ENCODE measurements at regions not wholly inside any gene's neighbourhood (a gene's known extent, or its start where the extent isn't known, plus 50 kb on each side); places are given as distances from the start of the nearest gene placed in this dataset.

- H4K20me1 ChIP-seq (ENCODE audit: low read length), result no peaks in the 10 kb centered on the region
- POLR2A ChIA-PET (ENCODE audit: unreplicated experiment), result no interaction called here
- BruUV-seq (replicated peaks), result no TSS peak
- H3F3A ChIP-seq (ENCODE audit: low read length, unreplicated experiment), result no peaks in the 10 kb centered on the region
- no peak overlapping the region for H3K4me3 ChIP-seq (ENCODE audit: low read length)
- no peak overlapping the region for H3K27ac ChIP-seq (ENCODE audit: low read length)
- DNase-seq (no peak), ATAC-seq (no peak)
- TF ChIP-seq, protein P1, sequence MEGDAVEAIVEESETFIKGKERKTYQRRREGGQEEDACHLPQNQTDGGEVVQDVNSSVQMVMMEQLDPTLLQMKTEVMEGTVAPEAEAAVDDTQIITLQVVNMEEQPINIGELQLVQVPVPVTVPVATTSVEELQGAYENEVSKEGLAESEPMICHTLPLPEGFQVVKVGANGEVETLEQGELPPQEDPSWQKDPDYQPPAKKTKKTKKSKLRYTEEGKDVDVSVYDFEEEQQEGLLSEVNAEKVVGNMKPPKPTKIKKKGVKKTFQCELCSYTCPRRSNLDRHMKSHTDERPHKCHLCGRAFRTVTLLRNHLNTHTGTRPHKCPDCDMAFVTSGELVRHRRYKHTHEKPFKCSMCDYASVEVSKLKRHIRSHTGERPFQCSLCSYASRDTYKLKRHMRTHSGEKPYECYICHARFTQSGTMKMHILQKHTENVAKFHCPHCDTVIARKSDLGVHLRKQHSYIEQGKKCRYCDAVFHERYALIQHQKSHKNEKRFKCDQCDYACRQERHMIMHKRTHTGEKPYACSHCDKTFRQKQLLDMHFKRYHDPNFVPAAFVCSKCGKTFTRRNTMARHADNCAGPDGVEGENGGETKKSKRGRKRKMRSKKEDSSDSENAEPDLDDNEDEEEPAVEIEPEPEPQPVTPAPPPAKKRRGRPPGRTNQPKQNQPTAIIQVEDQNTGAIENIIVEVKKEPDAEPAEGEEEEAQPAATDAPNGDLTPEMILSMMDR (conservative IDR thresholded peaks at IDR 0.05; ENCODE audit: low read depth, low read length), result no peak
- TF ChIP-seq EZH2 (IDR thresholded peaks at IDR 0.05; ENCODE audit: low read length, unreplicated experiment), result no peak
- TF ChIP-seq EZH2phosphoT487 (IDR thresholded peaks at IDR 0.05; ENCODE audit: borderline replicate concordance, low read length), result no peak
- H3K4me2 ChIP-seq (ENCODE audit: low read length), result no peak overlapping the region
- H3K79me2 ChIP-seq (ENCODE audit: low read length), result no peaks in the 10 kb centered on the region
- no peaks in the 10 kb centered on the region for H3K36me3 ChIP-seq (ENCODE audit: low read depth, low read length)
- H3K9me3 ChIP-seq (ENCODE audit: low read length), result no peaks in the 10 kb centered on the region
- no peak overlapping the region for H2AFZ ChIP-seq (ENCODE audit: low read length)
- no peaks in the 10 kb centered on the region for H3K9me2 ChIP-seq (replicated peaks; ENCODE audit: low read length)
- no peak overlapping the region for H3K9ac ChIP-seq (ENCODE audit: low read length)
- H3K27me3 ChIP-seq (ENCODE audit: low read length), result no peaks in the 10 kb centered on the region
- intact Hi-C loops (cut with micrococcal nuclease), result no loop called here
- H3K4me1 ChIP-seq (ENCODE audit: insufficient read depth, low read length), result no peaks in the 10 kb centered on the region
- CTCF ChIA-PET, result no interaction called here
Observed at GRCh38 chr10:1939016-1939415, 201.7 kb upstream of the ADARB2 start.

- Histone ChIP-seq H2AFZ (ENCODE audit: low read length) (no peak overlapping the region), H3K27me3 (ENCODE audit: low read length) (no peaks in the 10 kb centered on the region), H3K9ac (ENCODE audit: low read length) (no peak overlapping the region), H3K4me2 (ENCODE audit: low read length) (no peak overlapping the region), H3F3A (ENCODE audit: low read length, unreplicated experiment) (no peaks in the 10 kb centered on the region), H3K79me2 (ENCODE audit: low read length) (no peaks in the 10 kb centered on the region), H4K20me1 (ENCODE audit: low read length) (no peaks in the 10 kb centered on the region), H3K9me3 (ENCODE audit: low read length) (no peaks in the 10 kb centered on the region), H3K4me1 (ENCODE audit: insufficient read depth, low read length) (no peaks in the 10 kb centered on the region), H3K27ac (ENCODE audit: low read length) (no peak overlapping the region), H3K9me2 (replicated peaks; ENCODE audit: low read length) (no peaks in the 10 kb centered on the region), H3K36me3 (ENCODE audit: low read depth, low read length) (no peaks in the 10 kb centered on the region), H3K4me3 (ENCODE audit: low read length) (no peak overlapping the region)
- ChIA-PET POLR2A (ENCODE audit: unreplicated experiment) (no interaction called here), CTCF (no interaction called here)
- no TSS peak for BruUV-seq (replicated peaks)
- ATAC-seq (no peak), DNase-seq (no peak)
- intact Hi-C loops (cut with micrococcal nuclease), result no loop called here
- TF ChIP-seq, protein P1 (conservative IDR thresholded peaks at IDR 0.05; ENCODE audit: low read depth, low read length), result no peak
- TF ChIP-seq EZH2phosphoT487 (IDR thresholded peaks at IDR 0.05; ENCODE audit: borderline replicate concordance, low read length), result no peak
Observed at GRCh38 chr10:1938317-1938716, 201.0 kb upstream of the ADARB2 start.

- TF ChIP-seq, protein P1 (conservative IDR thresholded peaks at IDR 0.05; ENCODE audit: low read depth, low read length), result no peak
- TF ChIP-seq EZH2 (IDR thresholded peaks at IDR 0.05; ENCODE audit: low read length, unreplicated experiment), result no peak
- no peak for ATAC-seq
- H3K9ac ChIP-seq (ENCODE audit: low read length), result no peak overlapping the region
Observed at GRCh38 chr10:1935912-1936311, 198.6 kb upstream of the ADARB2 start.

More at GRCh38 chr10:1935912-1936311, 198.6 kb upstream of the ADARB2 start:
- Histone ChIP-seq H3K4me1 (ENCODE audit: insufficient read depth, low read length) (no peaks in the 10 kb centered on the region), H3F3A (ENCODE audit: low read length, unreplicated experiment) (no peaks in the 10 kb centered on the region), H2AFZ (ENCODE audit: low read length) (no peak overlapping the region), H3K36me3 (ENCODE audit: low read depth, low read length) (no peaks in the 10 kb centered on the region), H3K9me2 (replicated peaks; ENCODE audit: low read length) (no peaks in the 10 kb centered on the region), H3K4me2 (ENCODE audit: low read length) (no peak overlapping the region), H3K79me2 (ENCODE audit: low read length) (no peaks in the 10 kb centered on the region), H3K27me3 (ENCODE audit: low read length) (no peaks in the 10 kb centered on the region), H3K9me3 (ENCODE audit: low read length) (no peaks in the 10 kb centered on the region), H3K4me3 (ENCODE audit: low read length) (no peak overlapping the region), H3K27ac (ENCODE audit: low read length) (no peak overlapping the region), H4K20me1 (ENCODE audit: low read length) (no peaks in the 10 kb centered on the region)
- ChIA-PET CTCF (no interaction called here), POLR2A (ENCODE audit: unreplicated experiment) (no interaction called here)
- DNase-seq, result no peak
- no TSS peak for BruUV-seq (replicated peaks)
- intact Hi-C loops (cut with micrococcal nuclease), result no loop called here

Data from PC-3 (cell line).